ACC112 (cell line): ENCODE measurements at regions not wholly inside any gene's neighbourhood (a gene's known extent, or its start where the extent isn't known, plus 50 kb on each side); places are given as distances from the start of the nearest gene placed in this dataset.

Source experiments
- H2AFZ ChIP-seq: fragments of 200-600 bp; sonication (generic); one replicate; pipeline ENCODE4 v1.6.0; 2017; ENCODE audit warnings: antibody characterized with exemption, low read length; ENCODE audit not compliant: unreplicated experiment
- H3K27ac ChIP-seq: fragments of 200-600 bp; sonication (generic); 2 replicates; pipeline ENCODE4 v1.5.1; 2014; ENCODE audit warnings: low read depth, mild to moderate bottlenecking, antibody characterized with exemption, low read length, moderate library complexity
- H3K27me3 ChIP-seq: fragments of 200-600 bp; sonication (generic); 2 replicates; pipeline ENCODE4 v1.6.1; 2014; ENCODE audit warnings: mild to moderate bottlenecking, antibody characterized with exemption, low read length, moderate library complexity, mixed read lengths; ENCODE audit not compliant: insufficient read depth
- H3K36me3 ChIP-seq: fragments of 200-600 bp; sonication (generic); 2 replicates; pipeline ENCODE4 v1.6.1; 2016; ENCODE audit warnings: mild to moderate bottlenecking, antibody characterized with exemption, low read length, moderate library complexity, mixed read lengths; ENCODE audit not compliant: insufficient read depth
- H3K4me1 ChIP-seq: fragments of 200-600 bp; sonication (generic); one replicate; pipeline ENCODE4 v1.6.1; 2016; ENCODE audit warnings: low read length, mixed read lengths; ENCODE audit not compliant: insufficient read depth, unreplicated experiment, control insufficient read depth
- H3K4me3 ChIP-seq: fragments of 200-600 bp; sonication (generic); 2 replicates; pipeline ENCODE4 v1.5.1; 2014; ENCODE audit warnings: mild to moderate bottlenecking, low read depth, low read length
- H3K79me2 ChIP-seq: fragments of 200-600 bp; sonication (generic); one replicate; pipeline ENCODE4 v1.6.0; 2016; ENCODE audit warnings: low read length; ENCODE audit not compliant: control insufficient read depth, unreplicated experiment, insufficient read depth

DNA sequence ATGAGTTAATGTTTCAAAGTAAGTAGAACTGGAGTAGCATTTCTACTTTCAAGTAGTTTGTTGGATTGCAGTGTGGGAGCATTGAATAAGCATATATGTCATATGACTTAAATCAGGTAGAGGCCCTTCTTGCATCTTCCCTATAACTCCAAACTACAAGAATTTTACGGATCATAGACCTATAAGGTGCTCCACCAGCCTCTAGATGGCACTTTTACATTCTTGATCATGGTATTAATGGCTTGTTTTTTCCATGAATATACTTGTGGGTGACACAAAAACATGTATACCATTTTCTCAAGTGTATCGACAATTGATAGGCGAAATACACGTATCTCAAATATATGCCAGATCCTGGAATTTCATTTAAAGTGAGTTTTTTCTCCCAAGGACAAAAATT, 311.1 kb downstream of the ZPLD1 start:
- Histone ChIP-seq H3K27me3 (no peaks in the 10 kb centered on the region), H3K36me3 (no peaks in the 10 kb centered on the region), H3K79me2 (no peaks in the 10 kb centered on the region), H3K27ac (no peak overlapping the region), H2AFZ (no peak overlapping the region), H3K4me3 (no peak overlapping the region), H3K4me1 (no peaks in the 10 kb centered on the region)

DNA sequence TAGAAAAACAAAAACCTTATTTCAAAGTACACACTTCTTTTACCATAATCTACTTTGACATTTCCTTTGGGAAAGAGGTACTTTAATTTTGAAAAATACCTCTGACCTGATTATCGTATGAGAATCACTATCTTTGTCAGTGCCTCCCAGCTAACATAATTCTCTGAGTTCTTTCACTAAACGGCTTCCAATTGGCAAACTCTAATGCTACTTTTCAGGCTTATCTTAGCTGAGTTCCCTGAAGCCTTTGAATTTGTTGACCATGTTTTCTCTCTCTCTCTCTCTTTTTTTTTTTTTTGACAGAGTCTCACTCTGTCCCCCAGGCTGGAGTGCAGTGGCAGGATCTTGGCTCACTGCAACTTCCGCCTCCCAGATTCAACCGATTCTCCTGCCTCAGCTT, 312.8 kb downstream of the ZPLD1 start:
- Histone ChIP-seq H3K27me3 (no peaks in the 10 kb centered on the region), H2AFZ (no peak overlapping the region), H3K4me3 (no peak overlapping the region), H3K4me1 (no peaks in the 10 kb centered on the region), H3K79me2 (no peaks in the 10 kb centered on the region), H3K36me3 (no peaks in the 10 kb centered on the region), H3K27ac (no peak overlapping the region)

- H3K79me2 ChIP-seq = no peaks in the 10 kb centered on the region
Measured at GRCh38 chr3:102748646-102749045, 313.8 kb downstream of the ZPLD1 start.

DNA sequence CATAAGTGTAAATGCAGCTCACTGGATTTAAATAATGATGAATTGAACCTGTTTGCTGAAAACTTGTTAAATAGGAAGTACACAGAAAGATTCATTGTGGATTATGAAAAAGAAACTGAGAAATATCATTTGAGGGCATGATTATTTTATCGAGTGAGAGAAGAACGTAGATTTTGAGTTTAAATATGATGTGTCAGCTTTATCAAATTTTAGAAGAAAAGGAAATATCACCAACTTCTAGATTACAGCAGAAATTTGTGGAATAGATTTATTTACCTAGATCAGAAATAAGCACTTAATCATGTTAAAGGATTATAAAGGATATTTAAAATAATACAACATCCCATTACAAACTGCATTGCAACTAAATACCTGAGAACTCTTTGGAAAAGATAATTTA, 315.5 kb downstream of the ZPLD1 start:
- no peaks in the 10 kb centered on the region for H3K27me3 ChIP-seq
- H2AFZ ChIP-seq = no peak overlapping the region
- H3K4me1 ChIP-seq = no peaks in the 10 kb centered on the region
- no peak overlapping the region for H3K4me3 ChIP-seq
- no peaks in the 10 kb centered on the region for H3K79me2 ChIP-seq
- no peak overlapping the region for H3K27ac ChIP-seq
- no peaks in the 10 kb centered on the region for H3K36me3 ChIP-seq

More at GRCh38 chr3:102748646-102749045, 313.8 kb downstream of the ZPLD1 start:
- no peak overlapping the region for H3K4me3 ChIP-seq
- H2AFZ ChIP-seq = no peak overlapping the region
- H3K27me3 ChIP-seq = no peaks in the 10 kb centered on the region
- H3K27ac ChIP-seq = no peak overlapping the region
- H3K36me3 ChIP-seq = no peaks in the 10 kb centered on the region
- no peaks in the 10 kb centered on the region for H3K4me1 ChIP-seq

GRCh38 chr3:102753901-102754300, 319.1 kb downstream of the ZPLD1 start:
- Histone ChIP-seq H2AFZ (no peak overlapping the region), H3K36me3 (no peaks in the 10 kb centered on the region), H3K4me1 (no peaks in the 10 kb centered on the region), H3K4me3 (no peak overlapping the region), H3K27me3 (no peaks in the 10 kb centered on the region), H3K27ac (no peak overlapping the region), H3K79me2 (no peaks in the 10 kb centered on the region)

DNA sequence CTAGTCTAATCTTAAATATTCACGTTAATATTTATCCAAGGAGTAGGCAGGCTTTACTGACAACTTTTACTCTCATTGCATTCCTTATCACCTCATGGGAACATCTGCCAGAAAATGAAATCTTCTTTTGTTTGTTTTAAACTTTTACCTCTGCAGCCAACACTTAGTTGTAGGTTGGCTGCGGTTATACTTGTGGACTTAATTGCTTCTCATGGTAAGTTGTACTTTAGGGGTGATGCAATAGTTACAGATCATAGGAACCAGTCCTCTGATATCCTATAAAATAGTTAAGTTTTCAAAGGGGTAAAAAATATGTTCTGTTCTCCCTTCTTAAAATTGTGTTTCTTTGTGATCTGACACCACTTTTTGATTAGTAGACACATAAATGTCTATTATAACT, 321.9 kb downstream of the ZPLD1 start:
- Histone ChIP-seq H3K79me2 (no peaks in the 10 kb centered on the region), H3K4me1 (no peaks in the 10 kb centered on the region), H3K27me3 (no peaks in the 10 kb centered on the region), H3K27ac (no peak overlapping the region), H3K36me3 (no peaks in the 10 kb centered on the region), H3K4me3 (no peak overlapping the region), H2AFZ (no peak overlapping the region)

- Histone ChIP-seq H3K27me3 (no peaks in the 10 kb centered on the region), H3K27ac (no peak overlapping the region), H3K36me3 (no peaks in the 10 kb centered on the region), H2AFZ (no peak overlapping the region), H3K4me1 (no peaks in the 10 kb centered on the region), H3K4me3 (no peak overlapping the region), H3K79me2 (no peaks in the 10 kb centered on the region)
Measured at GRCh38 chr3:102757950-102758349, 323.1 kb downstream of the ZPLD1 start.

GRCh38 chr3:102761766-102762165, 327.0 kb downstream of the ZPLD1 start:
- no peak overlapping the region for H2AFZ ChIP-seq
- no peaks in the 10 kb centered on the region for H3K27me3 ChIP-seq
- no peak overlapping the region for H3K4me3 ChIP-seq
- H3K27ac ChIP-seq = no peak overlapping the region
- no peaks in the 10 kb centered on the region for H3K79me2 ChIP-seq
- H3K4me1 ChIP-seq = no peaks in the 10 kb centered on the region
- H3K36me3 ChIP-seq = no peaks in the 10 kb centered on the region

- Histone ChIP-seq H3K79me2 (no peaks in the 10 kb centered on the region), H3K27me3 (no peaks in the 10 kb centered on the region), H2AFZ (no peak overlapping the region), H3K4me3 (no peak overlapping the region), H3K36me3 (no peaks in the 10 kb centered on the region), H3K4me1 (no peaks in the 10 kb centered on the region), H3K27ac (no peak overlapping the region)
Measured at GRCh38 chr3:102790747-102791325, 356.0 kb downstream of the ZPLD1 start.

- H3K27ac ChIP-seq = no peak overlapping the region
- H3K79me2 ChIP-seq = no peaks in the 10 kb centered on the region
- no peak overlapping the region for H3K4me3 ChIP-seq
- H2AFZ ChIP-seq = no peak overlapping the region
- H3K27me3 ChIP-seq = no peaks in the 10 kb centered on the region
- H3K36me3 ChIP-seq = no peaks in the 10 kb centered on the region
- H3K4me1 ChIP-seq = no peaks in the 10 kb centered on the region
Measured at GRCh38 chr3:102791641-102792589, 357.1 kb downstream of the ZPLD1 start.

- Histone ChIP-seq H2AFZ (no peak overlapping the region), H3K36me3 (no peaks in the 10 kb centered on the region), H3K4me1 (no peaks in the 10 kb centered on the region), H3K27ac (no peak overlapping the region), H3K4me3 (no peak overlapping the region), H3K27me3 (no peaks in the 10 kb centered on the region), H3K79me2 (no peaks in the 10 kb centered on the region)
Measured at GRCh38 chr3:102796804-102797203, 362.0 kb downstream of the ZPLD1 start.
